ENCODE measurements at regions not wholly inside any gene's neighbourhood (a gene's known extent, or its start where the extent isn't known, plus 50 kb on each side); places are given as distances from the start of the nearest gene placed in this dataset.

DNA sequence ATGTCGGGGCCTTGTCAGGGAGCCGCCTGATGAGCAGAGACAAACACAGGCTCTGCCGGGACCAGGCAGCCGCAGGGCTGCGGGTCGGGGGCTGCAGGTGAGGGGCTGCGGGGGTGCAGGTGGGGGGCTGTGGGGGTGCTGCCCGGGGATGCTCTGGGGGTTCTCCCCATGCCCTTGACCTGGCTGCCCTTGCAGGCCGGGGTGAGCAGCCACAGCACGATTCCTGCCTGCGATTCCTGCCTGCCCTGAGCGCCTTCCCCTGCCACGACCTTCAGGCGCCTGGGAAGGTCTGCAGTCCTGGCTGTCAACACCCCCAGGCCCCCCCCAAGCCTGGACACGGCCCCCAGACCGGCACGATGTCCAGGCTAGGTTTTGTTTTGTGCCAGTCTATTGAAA lies 106.3 kb downstream of the FAM53A start:
- Mint-ChIP-seq H3K27ac (ENCODE audit: unreplicated experiment) (no peak overlapping the region), H3K36me3 (ENCODE audit: low read depth) (no peaks in the 10 kb centered on the region), H3K4me3 (ENCODE audit: unreplicated experiment) (no peak overlapping the region), H3K9me3 (ENCODE audit: low read depth) (no peaks in the 10 kb centered on the region), H3K4me1 (ENCODE audit: low read depth) (peaks cover 5% of the 10 kb centered on the region), H3K27me3 (ENCODE audit: low read depth) (no peaks in the 10 kb centered on the region)
- TF ChIP-seq, protein P1, sequence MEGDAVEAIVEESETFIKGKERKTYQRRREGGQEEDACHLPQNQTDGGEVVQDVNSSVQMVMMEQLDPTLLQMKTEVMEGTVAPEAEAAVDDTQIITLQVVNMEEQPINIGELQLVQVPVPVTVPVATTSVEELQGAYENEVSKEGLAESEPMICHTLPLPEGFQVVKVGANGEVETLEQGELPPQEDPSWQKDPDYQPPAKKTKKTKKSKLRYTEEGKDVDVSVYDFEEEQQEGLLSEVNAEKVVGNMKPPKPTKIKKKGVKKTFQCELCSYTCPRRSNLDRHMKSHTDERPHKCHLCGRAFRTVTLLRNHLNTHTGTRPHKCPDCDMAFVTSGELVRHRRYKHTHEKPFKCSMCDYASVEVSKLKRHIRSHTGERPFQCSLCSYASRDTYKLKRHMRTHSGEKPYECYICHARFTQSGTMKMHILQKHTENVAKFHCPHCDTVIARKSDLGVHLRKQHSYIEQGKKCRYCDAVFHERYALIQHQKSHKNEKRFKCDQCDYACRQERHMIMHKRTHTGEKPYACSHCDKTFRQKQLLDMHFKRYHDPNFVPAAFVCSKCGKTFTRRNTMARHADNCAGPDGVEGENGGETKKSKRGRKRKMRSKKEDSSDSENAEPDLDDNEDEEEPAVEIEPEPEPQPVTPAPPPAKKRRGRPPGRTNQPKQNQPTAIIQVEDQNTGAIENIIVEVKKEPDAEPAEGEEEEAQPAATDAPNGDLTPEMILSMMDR (IDR thresholded peaks at IDR 0.05), result no peak
- DNase-seq (ENCODE audit: low spot score), result peak; percentile 71

DNA sequence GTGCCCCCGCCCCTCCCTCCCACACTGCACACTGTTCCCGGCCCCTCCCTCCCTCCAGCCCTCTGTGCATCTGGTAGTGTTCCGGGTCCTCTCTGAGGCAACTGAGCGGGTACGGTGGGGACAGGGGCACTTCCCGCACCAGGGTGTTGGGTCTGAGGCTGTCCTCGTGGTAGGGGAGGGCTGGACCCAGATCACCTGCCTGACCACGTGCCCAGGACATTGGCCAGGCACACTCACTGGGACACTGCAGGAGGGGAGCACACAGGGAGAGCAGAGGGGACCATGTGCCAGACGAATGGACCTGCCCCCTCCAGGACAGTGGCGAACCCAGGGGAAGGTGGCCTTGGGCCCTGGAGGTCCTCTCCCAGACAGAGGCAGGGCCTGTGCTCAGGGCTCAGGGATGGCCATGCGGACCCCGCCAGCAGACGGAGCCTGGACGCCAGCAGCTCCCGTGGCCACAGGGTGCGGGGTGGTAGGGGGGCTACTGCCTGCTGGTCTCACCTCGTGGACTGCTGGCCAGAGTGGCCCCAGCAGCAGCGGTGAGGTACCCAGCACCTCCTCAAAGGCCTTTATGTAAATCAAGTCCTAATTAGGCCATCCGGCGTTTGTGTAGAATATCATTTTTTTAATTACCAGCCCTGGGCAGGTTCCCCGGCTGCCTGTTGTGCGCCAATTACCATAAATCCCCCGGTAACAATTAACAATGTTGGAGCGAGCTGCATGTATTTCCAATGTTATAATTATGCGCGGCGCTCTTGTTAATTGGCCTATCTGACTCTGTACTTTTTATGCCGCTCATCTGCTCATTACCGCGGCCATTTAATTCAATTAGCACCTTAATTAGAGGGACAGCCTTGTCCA lies 106.9 kb downstream of the FAM53A start:
- Mint-ChIP-seq H3K4me3 (ENCODE audit: unreplicated experiment) (no peak overlapping the region), H3K4me1 (ENCODE audit: low read depth) (peaks cover 5% of the 10 kb centered on the region)

DNA sequence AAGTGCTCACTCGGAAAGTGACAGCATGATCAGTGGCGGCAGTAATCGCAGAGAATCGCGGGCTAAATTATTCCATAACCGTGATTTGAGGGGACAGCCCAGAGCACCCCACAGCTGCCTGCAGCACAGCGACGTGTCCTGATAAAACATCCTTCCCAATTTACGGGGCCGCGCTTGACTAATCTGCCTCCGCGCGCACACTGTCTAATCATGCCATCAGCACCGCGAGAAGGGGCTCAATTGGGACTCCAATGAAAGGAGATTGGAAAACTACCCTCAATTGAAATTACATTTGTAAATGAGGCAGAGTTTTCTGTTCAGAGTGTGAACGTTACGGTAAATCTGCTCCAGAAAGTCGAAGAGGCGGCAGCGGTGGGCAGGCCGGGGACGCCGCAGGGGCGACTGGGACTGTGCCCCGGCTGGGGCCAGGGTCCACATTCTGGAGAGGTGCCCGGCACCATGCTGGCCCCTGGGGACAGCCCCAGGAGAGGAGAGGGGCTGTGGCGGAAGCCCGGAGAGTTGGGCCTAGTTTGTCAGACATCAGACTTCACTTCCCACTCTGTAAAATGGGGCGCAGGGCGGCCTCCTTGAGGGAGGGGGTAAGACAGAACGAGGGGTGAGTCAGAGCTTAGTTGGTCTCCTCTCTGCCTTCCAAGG lies 107.7 kb downstream of the FAM53A start:
- TF ChIP-seq, protein P1 (IDR thresholded peaks at IDR 0.05), result no peak
- peak; percentile 57 for DNase-seq (ENCODE audit: low spot score)
- peaks cover 4% of the 10 kb centered on the region for H3K4me1 Mint-ChIP-seq (ENCODE audit: low read depth)
- no peaks in the 10 kb centered on the region for H3K27me3 Mint-ChIP-seq (ENCODE audit: low read depth)
- no peak overlapping the region for H3K4me3 Mint-ChIP-seq (ENCODE audit: unreplicated experiment)
- no peaks in the 10 kb centered on the region for H3K36me3 Mint-ChIP-seq (ENCODE audit: low read depth)
- no peaks in the 10 kb centered on the region for H3K9me3 Mint-ChIP-seq (ENCODE audit: low read depth)
- H3K27ac Mint-ChIP-seq (ENCODE audit: unreplicated experiment), result no peak overlapping the region

More for the DNA sequence above, 106.9 kb downstream of the FAM53A start:
- Mint-ChIP-seq H3K36me3 (ENCODE audit: low read depth) (no peaks in the 10 kb centered on the region), H3K9me3 (ENCODE audit: low read depth) (no peaks in the 10 kb centered on the region), H3K27ac (ENCODE audit: unreplicated experiment) (no peak overlapping the region), H3K27me3 (ENCODE audit: low read depth) (no peaks in the 10 kb centered on the region)
- DNase-seq (ENCODE audit: low spot score), result peak; percentile 82
- TF ChIP-seq, protein P1 (IDR thresholded peaks at IDR 0.05), result no peak

DNA sequence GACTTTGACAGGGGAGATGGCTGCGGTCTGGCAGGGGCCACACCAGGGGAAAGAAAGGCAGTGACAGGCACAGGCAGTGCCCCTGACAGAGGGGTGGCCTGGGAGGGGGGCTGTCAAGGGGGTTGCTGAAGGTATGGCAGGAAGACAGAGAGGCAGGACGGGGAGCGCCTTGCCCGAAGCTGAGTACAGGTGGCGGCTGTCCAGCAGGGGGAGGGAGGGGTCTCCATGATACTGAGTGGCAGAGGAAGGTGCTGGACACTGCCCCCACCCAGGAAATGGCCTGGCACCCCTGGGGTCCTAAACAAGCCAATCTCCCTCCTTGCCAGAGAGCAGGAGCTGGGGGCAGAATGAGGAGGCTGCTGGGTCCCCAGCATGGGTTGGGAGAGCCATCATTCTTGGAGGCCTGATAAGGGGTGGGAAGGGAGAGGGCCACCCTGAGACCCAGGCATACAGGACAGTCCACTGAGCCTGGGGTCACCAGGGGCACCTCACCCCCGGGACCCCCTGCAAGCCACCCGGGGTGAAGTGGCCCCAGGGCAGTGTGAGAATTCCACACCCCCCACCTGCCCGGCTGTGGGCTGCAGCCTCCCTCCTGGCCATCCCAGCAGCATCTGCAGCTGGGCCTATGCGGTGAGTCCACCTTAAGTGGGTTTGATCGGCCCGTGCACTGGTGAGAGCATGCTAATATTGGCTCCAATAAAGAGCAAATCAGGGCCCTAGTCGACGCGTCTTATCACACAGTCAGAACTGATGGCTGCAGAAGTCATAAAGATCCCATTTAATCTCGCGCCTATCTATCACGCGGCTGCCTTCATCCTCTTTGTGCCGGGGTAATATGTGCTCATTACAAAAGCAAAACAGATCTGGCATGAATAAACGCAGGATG lies 108.5 kb downstream of the FAM53A start:
- no peaks in the 10 kb centered on the region for H3K36me3 Mint-ChIP-seq (ENCODE audit: low read depth)
- no peak overlapping the region for H3K4me3 Mint-ChIP-seq (ENCODE audit: unreplicated experiment)
- H3K9me3 Mint-ChIP-seq (ENCODE audit: low read depth), result no peaks in the 10 kb centered on the region
- TF ChIP-seq, protein P1 (IDR thresholded peaks at IDR 0.05), result no peak
- no peaks in the 10 kb centered on the region for H3K27me3 Mint-ChIP-seq (ENCODE audit: low read depth)
- peak; percentile 81 for DNase-seq (ENCODE audit: low spot score)
- H3K27ac Mint-ChIP-seq (ENCODE audit: unreplicated experiment), result no peak overlapping the region
- H3K4me1 Mint-ChIP-seq (ENCODE audit: low read depth), result no peaks in the 10 kb centered on the region
